ENCODE measurements at regions not wholly inside any gene's neighbourhood (a gene's known extent, or its start where the extent isn't known, plus 50 kb on each side); places are given as distances from the start of the nearest gene placed in this dataset.

DNA sequence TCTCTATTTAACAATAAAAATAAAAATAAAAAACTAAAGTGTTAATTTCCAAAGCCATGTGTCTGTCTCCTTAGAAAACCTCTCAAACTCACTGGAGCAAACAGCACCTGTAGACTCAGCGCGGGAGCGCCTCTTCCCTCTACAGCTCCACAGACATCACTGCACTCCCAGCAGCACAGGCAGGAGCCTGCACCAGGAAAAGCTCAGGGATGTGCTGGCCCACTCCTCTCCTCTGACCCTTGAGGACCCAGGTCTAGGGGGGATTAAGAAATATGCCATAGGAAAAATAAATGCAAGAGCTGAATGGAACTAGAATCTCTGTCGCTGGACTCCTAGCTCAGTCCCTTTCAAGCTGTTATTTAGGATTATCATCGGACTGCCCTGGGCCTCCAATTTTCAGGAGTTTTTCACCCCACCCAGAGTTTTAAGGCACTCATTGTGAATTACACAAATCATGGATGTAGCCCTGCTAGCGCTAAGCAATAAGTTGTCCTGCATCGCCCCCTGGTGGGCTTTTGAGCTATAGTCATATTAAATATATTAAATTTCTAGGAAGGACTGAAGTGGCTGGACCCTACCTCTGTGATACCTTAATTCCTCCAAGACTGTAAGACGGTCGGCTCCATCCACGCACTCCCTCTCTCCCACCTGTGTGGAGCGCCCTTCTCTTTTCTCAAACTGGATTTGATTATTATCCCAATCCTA is 333.9 kb downstream of the UQCRFS1 start:
- peak in 1 of 2 donors; percentile 17 for DNase-seq

DNA sequence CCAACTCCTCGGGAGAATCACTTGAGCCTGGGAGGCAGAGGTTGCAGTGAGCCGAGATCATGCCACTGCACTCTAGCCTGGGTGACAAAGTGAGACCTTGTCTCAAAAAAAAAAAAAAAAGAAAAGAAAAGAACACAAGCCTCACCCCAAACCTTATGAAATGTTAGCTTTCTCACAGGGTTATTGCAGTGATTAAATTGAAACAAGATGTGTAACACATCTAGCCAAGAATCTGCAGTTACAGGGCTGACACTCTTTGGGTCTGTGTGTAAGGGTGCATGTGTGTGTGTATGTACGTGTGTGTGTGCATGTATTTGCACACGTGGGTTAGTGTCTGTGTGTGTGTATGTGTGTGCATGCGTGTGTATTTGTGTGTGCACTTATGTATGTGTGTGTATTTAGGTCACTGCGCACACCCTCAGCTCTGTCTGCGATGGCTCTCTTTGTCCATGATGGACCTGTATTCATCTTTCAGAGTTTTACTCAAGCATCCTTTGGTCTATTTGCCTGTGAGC is 336.3 kb downstream of the UQCRFS1 start:
- DNase-seq = no peak

DNA sequence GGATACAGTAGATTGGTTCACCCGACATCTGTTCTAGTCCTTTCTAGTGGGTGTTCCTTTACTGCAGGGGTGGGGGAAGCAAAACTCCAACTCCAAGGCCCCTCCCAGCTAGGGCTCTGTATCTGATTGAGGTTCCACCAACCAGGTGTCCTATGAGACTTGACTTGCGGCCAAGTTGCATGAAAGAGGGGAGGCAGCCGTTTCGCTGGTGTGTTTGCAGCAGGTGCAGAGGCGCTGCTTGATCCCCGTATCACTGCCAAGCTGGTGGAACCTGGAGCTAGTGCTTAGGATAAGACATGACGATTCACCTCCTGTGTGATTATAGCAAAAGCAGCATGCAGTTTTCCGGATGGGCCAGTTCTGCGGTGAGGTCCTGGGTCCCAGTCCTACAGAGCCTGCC is 338.2 kb downstream of the UQCRFS1 start:
- DNase-seq = no peak

DNA sequence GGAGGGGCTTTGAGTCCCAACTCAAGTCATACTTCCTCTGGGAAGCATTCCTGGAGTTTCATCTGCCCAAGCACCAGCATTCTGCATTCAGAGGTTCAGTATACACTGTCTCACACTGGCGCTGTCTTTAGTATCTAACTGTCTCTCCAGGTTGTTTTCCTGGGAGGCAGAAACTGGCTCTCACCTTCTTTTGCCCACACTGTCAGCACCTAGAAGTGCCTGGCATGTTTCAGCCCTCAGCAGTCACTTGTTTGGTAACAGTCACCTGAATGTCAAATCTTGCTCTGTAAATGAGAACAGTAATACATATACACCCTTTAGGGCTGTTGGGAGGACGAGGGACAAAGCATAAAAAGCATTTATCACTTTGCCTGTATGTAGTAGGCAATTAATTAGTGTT is 339.6 kb downstream of the UQCRFS1 start:
- no peak for DNase-seq

DNA sequence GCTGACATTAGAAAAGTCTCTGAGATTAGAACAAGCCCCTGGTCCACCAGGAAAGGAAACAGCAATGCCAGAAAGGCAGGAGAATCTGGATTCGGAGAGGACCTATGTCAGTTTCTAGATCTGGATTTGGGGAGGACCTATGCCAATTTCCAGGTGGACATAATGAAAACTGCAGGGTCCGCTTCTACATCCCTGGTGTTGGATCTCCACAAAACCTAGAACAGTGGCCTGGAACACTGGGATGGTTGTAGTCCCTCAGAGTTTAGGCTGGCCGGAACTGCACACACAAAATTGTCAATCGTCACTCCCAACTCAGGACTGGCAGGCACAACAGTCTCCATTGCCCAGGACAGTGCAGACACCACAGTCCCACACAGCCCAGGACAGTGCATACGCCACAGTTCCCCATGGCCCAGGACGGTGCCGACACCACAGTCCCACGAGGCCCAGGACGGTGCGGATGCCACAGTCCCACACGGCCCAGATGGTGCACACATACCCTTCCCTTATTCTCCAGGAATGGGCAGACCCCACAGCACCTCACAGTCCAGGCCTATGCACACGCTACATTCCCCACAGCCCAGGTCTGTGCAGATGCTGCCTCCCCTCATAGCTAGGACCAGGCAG is 341.7 kb downstream of the UQCRFS1 start:
- no peak for DNase-seq

DNA sequence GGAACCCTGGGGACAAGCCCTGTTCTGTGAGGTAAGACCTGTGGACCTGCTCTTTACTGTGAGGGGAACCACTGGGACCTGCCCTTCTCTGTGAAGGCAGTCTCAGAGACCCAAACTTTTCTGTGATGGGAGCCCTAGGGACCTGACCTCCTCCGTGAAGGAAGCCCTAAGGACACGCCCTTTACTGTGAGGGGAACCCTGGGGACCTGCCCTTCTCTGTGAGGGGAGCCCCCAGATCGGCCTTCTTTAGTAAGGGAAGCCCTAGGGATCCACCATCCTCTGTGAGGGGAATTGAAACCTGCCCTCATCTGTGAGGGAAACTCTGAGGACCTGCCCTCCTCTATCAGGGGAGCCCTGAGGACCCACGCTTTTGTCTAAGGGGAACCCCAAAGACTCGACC is 343.5 kb downstream of the UQCRFS1 start:
- no peak for DNase-seq

DNA sequence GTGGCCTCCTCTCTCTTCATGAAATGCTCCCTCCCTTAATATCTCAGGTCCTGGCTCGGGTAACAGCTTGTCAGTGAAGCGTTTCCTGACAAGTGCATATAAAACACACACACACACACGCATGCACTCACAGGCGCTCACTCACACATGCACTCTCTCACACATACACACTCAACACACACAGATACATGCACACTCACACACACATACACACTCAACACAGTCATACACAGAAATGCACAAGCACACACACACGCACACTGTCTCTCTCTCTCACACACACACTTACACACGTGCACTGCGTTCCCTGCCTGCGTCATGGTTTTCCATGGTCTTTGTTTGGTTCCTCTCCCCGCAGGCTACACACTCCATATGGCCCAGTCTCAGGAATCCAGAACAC is 344.1 kb downstream of the UQCRFS1 start:
- DNase-seq = no peak

DNA sequence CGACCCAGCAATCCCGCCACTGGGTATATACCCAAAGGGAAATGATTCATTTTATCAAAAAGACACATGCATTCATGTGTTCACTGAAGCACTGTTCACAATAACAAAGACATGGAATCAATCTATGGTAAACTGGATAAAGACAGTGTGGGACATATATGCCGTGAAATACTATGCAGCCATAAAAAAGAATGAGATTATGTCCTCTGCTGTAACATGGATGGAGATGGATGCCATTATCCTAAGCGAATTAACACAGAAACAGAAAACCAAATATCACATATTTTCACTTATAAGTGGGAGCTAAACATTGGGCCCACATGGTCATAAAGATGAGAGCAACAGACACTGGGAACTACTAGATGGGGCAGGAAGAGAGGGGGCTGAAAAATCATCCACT is 345.0 kb downstream of the UQCRFS1 start:
- no peak for DNase-seq

DNA sequence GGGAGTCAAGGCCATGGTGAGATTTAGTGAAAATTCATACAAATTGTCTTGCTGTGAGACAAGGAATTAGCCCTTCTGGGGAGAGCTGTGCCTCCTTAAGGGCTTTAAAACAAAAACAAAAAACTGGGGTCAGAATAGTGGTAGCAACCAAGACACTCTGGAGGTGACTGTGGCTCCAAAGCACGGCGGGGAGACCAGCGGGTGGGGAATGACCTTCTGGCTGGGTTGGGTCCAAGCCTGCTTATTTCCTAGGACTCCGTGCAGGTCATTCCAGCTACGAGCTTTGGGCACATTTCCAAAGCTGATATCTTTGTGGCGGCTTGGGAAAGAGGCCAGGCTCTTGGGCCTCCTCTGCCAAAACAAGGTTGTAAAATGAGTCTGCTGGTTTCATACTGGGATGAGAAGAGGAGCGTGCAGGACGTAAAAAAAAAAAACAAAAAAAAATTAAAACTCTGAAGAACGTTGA is 348.3 kb downstream of the UQCRFS1 start:
- DNase-seq = no peak

DNA sequence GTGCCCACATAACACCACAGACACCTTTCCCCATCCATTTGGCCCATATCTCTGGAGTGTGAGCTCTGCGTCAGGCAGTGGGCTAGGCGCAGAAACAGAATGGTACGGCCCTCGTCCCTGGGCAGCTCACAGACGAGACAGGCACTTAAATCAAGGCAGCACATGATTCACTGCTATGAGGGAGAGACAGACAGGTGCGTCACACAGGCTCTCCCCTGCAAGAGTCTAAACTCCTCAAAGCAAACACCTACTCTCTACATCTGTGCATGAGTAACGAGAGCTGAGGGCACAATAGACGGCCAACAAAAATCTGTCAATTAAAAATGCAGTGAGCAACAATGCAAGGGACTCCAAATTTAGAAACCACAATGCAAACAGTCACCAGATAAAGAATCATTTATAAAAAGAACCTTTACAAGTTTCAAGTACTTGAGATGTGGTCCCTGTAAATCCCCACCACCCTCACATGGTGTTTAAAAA is 348.9 kb downstream of the UQCRFS1 start:
- DNase-seq = no peak

DNA sequence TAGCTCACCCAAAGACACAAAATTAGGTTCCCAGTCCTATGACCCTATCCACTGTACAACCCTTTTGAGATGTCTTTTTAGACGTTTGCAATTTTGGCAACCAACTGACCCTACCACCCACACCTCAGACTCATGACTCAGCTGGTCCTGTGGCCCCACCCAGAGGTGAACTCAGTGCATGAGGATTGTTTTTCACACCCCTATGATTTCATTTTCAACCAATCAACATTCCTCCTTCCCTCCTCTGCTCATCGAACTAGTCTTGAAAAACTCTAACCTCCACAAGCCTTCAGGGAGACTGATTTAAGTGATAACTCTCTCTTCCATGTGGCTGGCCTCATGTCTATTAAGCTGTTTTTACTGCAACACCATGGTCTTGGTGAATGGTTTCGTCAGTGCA is 350.7 kb downstream of the UQCRFS1 start:
- no peak for DNase-seq

DNA sequence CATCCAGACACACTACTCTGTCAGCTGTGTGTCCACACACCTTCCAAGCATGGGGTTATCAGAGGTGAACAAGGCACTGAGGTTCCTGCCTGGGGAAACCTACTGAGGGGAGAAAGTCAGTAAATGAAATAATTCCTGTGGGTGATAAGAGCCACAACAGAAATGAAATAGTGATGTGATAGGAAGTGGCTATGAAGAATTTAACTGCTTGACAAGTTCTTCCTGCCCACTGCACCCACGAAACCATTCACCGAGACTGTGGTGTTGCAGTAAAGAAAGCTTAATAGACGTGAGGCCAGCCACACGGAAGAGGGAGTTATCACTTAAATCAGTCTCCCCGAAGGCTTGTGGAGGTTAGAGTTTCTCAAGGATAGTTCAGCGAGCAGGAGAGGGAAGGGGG is 353.1 kb downstream of the UQCRFS1 start:
- no peak for DNase-seq

DNA sequence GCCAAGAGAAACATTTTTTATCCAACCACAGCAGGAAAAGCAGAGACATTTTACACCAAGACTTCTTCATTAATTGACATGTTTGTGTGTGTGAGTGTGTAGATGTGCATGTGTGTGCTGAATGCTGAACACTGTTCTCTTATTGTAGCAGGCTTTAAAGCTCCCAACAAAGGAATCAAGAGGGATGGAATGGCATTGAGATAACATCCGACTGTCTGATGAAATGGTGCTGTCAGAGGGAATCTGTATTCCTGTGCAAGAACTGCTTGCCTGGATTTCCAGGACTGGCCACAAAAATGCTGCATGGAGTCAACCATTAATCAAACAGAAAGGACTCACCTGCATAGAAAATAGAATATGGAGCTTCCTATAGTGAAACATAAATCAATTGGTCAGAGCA is 354.0 kb downstream of the UQCRFS1 start:
- DNase-seq = no peak

DNA sequence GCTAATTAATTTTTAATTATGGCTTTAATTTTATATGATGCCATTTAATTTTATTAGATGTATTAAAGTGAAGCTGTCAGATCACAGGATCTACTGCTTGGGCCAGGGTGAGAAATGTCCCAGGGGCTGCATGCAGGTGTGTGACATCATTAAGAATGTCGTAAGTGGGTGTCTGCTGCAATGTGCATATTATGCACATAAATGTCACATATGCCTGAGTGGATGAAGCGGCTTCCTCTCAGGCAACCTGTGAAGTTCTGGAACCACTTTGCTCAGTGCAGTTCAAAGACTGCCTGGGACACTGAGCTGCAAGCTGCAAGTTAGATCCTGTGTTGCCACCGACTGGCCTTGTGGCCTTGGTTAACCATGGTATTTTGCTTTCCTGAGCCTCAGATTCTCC is 355.0 kb downstream of the UQCRFS1 start:
- no peak for DNase-seq

DNA sequence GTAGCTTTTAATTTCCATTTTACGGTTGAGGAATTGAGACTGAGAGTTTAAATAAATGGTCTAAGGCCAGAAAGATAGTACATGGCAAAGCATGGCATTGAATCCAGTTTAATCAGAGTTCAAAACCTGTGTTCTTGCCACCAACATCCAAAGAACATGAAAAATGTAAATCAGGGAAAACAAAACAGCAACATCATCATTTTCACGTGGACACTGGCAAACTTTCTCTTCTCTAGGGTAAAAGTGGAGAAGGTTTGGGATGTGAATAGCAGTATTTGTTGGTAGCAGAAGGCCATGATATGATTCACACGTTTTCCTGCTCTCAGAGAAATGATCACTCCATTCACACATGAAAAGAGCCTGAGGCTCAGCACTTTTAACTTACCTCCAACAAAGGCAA is 357.7 kb downstream of the UQCRFS1 start:
- no peak for DNase-seq

DNA sequence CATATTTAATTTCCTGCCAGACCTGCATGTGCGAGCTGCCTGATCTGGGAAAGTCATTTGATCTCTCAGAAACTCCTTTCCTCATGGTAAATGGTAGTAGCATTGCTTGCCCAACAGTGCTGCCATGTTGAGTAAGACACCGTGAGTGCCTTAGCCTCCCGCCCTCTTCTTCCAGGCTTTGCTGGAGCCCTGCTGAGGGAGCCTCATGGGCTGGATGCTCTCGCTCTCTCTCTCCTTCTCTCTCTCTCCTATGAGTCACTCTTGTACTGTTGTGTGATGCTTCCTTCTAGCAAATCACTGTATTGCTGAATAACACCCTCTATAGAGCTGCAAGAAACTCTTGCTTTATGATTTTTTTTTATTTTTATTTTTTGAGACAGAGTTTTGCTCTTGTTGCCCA is 365.5 kb downstream of the UQCRFS1 start:
- no peak for DNase-seq

DNA sequence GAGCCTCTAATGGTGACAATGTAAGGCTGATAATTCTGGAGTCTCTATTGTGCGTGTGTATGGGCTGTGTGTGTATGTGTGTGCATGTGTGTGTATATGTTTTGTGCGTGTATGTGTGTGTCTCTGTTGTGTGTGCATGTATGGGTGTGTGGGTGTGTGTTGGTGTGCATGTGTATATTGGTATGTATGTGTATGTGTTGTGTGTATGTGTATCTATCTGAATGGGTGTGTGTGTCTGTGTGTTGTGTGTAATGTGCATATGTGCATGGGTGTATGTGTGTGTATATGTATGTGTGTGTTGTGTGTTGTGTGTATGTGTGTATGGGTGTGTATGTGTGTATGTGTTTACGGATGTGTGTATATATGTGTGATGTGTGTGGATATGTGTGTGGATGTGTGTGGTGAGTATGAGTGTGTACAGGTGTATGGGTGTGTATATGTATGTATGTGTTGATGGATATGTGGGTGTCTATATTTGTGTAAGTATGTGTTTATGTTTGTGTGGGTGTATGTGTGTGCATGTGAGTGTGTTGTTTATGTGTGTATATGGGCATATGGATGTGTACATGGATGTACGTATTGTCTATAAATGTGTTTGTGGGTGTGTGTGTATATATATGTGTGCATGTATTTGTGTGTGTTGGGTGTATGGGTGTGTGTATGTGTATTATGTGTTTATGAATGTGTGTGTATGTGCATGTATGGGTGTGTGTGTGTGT is 366.7 kb downstream of the UQCRFS1 start:
- DNase-seq = no peak

DNA sequence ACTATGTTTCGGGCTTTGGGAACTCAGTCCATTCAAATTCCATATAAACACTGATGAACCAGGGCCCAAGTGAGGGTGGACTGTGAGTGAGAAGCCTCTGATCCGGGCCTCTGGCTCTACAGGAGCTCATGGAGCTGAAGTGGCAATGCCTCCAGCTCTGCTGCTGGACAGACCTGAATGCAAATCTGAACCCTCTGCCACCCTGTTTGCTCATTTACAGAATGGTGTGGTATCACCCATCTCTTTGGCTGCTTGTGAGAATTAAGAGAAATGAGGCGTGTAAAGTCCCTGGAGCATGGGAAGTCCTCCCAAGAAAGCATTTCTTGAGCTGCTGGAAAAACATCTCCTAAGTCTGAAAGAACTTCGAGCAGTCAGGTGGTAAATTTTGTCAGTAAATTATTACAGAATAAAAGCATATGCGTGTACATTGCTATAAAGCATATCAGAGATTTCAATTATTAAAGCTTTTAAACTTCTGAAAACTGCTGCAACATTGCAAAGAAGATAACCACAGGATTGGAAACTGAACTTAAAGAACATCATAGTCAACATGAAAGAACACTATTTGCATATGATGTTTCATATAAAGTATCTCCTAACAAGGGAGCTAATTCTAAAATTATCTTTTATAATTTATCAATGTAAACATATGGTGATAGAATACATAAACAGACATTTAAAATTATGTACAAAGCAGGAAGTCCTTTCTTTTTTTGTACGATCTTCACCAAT is 369.0 kb downstream of the UQCRFS1 start:
- DNase-seq = no peak

DNA sequence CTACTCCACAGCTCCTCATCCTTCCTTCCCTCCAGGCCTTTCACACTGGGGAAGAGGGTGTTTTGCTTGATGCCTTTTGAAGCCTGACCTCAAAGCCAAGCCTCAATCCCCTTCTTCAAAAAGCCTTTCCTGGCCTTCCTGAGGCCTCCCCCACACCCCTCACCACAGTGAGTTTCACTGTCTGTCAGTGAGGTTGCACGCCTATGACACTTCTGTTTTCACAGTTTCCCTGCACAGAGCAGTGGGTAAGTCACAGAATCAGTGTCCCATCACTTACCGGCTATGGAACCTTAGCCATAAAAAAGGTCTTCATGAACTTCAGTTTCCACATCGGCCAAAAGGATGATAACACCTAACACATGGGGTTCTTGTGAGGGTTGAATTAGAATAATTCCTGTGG is 371.4 kb downstream of the UQCRFS1 start:
- no peak for DNase-seq

DNA sequence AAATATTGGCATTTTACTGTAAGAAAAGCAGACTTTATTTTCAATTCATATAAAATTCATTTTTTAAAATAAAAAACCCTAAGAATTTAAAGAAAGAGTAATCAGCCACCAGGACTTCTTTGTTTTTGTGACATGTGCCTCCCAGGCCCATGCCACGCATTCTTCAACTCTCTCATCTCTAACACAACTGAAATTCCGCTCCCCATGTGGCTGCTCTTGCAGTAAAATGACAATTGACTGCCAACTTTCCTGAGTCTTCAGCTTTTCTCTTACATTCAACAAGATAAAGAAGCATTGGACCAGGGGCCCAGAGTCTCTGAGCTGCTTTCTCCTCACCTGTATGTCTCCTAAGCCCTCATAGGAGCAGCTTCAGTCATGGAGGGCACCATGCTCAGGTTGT is 372.1 kb downstream of the UQCRFS1 start:
- DNase-seq = no peak

DNA sequence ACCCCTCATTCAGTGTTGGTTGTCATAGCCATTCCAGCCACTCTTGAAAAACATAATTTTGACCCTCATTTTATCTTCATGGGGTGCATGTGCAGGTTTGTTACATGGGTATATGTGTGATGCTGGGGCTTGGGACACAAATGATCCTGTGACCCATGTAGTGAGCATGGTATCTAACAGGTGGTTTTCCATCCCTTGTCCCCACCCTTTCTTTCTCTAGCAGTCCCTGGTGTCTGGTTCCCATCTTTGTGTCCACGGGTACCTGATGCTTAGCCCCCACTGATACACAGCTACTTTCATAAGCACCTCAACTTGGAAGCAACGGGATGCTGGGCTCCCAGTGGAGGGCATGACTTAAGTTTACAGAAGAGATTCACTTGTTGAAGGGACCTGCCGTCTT is 373.5 kb downstream of the UQCRFS1 start:
- DNase-seq = no peak

DNA sequence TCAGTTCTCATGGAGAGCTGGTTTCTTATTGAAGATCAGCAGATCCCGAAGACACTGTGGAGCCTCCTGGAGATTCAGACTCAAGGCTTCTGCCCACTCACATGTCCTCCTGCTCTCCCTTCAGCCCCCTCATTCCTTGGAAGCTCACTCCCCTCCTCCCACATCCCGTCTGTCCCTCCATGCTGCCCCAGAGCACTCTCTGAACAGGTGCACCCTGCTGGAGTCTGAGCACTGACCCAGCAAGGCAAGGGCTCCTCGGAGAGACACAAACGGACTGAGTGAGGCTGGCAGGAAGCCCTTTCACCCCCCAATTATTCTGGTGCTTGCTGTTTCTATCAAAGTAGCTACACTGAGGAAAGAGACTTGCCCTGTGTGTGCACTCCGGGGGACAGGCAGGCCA is 374.0 kb downstream of the UQCRFS1 start:
- DNase-seq = no peak

DNA sequence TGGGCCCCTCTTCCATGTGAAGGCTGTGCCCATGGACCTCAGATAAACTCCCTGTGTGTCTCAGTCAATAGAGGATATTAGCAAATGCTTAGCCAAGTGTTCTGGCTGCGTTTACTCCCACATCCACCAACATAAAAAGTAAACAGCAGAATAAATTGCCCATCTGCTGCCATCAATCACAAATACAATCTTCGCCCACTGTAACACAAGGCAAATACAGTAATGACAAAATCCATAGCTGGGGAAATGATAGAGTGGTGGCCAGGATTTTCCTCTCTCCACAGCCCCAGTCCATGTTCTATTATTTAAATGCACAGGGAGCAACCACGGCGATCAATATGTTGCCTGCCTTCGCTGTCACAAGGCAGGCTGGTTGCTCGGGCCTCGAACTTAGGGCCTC is 376.5 kb downstream of the UQCRFS1 start:
- no peak for DNase-seq
